ENCODE measurements at regions not wholly inside any gene's neighbourhood (a gene's known extent, or its start where the extent isn't known, plus 50 kb on each side); places are given as distances from the start of the nearest gene placed in this dataset.

GRCh38 chr10:4070184-4070583 is 285.2 kb upstream of the KLF6 start:
- no peak for TF ChIP-seq EZH2phosphoT487 (IDR thresholded peaks at IDR 0.05; ENCODE audit: low read depth, severe bottlenecking, unreplicated experiment)
- no peak for TF ChIP-seq CTCF (IDR thresholded peaks at IDR 0.05; ENCODE audit: poor library complexity)
- no peak for TF ChIP-seq EZH2 (IDR thresholded peaks at IDR 0.05; ENCODE audit: borderline replicate concordance)

GRCh38 chr10:4069491-4069890 is 284.5 kb upstream of the KLF6 start:
- Histone ChIP-seq H3K36me3 (replicated peaks; ENCODE audit: insufficient read depth, low read depth) (no peaks in the 10 kb centered on the region), H3K4me2 (no peak overlapping the region), H3K27ac (peak overlapping the region; percentile 28), H3K79me2 (no peaks in the 10 kb centered on the region), H3K9me3 (ENCODE audit: low read depth) (no peaks in the 10 kb centered on the region), H2AFZ (no peak overlapping the region), H3K27me3 (no peaks in the 10 kb centered on the region), H3K4me1 (ENCODE audit: insufficient read depth) (peaks cover 19% of the 10 kb centered on the region), H3K9me2 (replicated peaks; ENCODE audit: insufficient read depth) (no peaks in the 10 kb centered on the region), H4K20me1 (ENCODE audit: insufficient read depth, poor library complexity, severe bottlenecking) (no peaks in the 10 kb centered on the region), H3K4me3 (no peak overlapping the region)
- TF ChIP-seq EZH2phosphoT487 (IDR thresholded peaks at IDR 0.05; ENCODE audit: low read depth, severe bottlenecking, unreplicated experiment) (no peak), EZH2 (IDR thresholded peaks at IDR 0.05; ENCODE audit: borderline replicate concordance) (no peak), CTCF (IDR thresholded peaks at IDR 0.05; ENCODE audit: poor library complexity) (no peak)
- no peak for DNase-seq (ENCODE audit: low spot score)
- WGBS (ENCODE audit: low lambda C conversion rate, missing lambda C conversion rate) = 85% methylated on average over 3 of the region's 3 CpGs

More at GRCh38 chr10:4070184-4070583, 285.2 kb upstream of the KLF6 start:
- Histone ChIP-seq H3K9me3 (ENCODE audit: low read depth) (no peaks in the 10 kb centered on the region), H2AFZ (no peak overlapping the region), H3K4me3 (no peak overlapping the region), H3K27me3 (no peaks in the 10 kb centered on the region), H3K79me2 (no peaks in the 10 kb centered on the region), H3K27ac (peak overlapping the region; percentile 28), H4K20me1 (ENCODE audit: insufficient read depth, poor library complexity, severe bottlenecking) (no peaks in the 10 kb centered on the region), H3K4me1 (ENCODE audit: insufficient read depth) (peaks cover 19% of the 10 kb centered on the region), H3K36me3 (replicated peaks; ENCODE audit: insufficient read depth, low read depth) (no peaks in the 10 kb centered on the region), H3K4me2 (no peak overlapping the region), H3K9me2 (replicated peaks; ENCODE audit: insufficient read depth) (no peaks in the 10 kb centered on the region)
- DNase-seq (ENCODE audit: low spot score) = no peak
- 45% methylated on average over 1 of the region's 1 CpG for WGBS (ENCODE audit: low lambda C conversion rate, missing lambda C conversion rate)

- DNase-seq (ENCODE audit: low spot score) = no peak
- Histone ChIP-seq H3K27ac (no peak overlapping the region), H3K4me2 (no peak overlapping the region)
These were observed 283.6 kb upstream of the KLF6 start for GRCh38 chr10:4068629-4069028.

More at GRCh38 chr10:4068629-4069028, 283.6 kb upstream of the KLF6 start:
- H2AFZ ChIP-seq = no peak overlapping the region
- H3K9me2 ChIP-seq (replicated peaks; ENCODE audit: insufficient read depth) = no peaks in the 10 kb centered on the region
- no peaks in the 10 kb centered on the region for H3K79me2 ChIP-seq
- WGBS (ENCODE audit: low lambda C conversion rate, missing lambda C conversion rate) = 72% methylated on average over 3 of the region's 3 CpGs
- H3K36me3 ChIP-seq (replicated peaks; ENCODE audit: insufficient read depth, low read depth) = no peaks in the 10 kb centered on the region
- H3K4me1 ChIP-seq (ENCODE audit: insufficient read depth) = peaks cover 19% of the 10 kb centered on the region
- no peak overlapping the region for H3K4me3 ChIP-seq
- no peaks in the 10 kb centered on the region for H4K20me1 ChIP-seq (ENCODE audit: insufficient read depth, poor library complexity, severe bottlenecking)
- H3K9me3 ChIP-seq (ENCODE audit: low read depth) = no peaks in the 10 kb centered on the region
- TF ChIP-seq EZH2phosphoT487 (IDR thresholded peaks at IDR 0.05; ENCODE audit: low read depth, severe bottlenecking, unreplicated experiment) (no peak), CTCF (IDR thresholded peaks at IDR 0.05; ENCODE audit: poor library complexity) (no peak), EZH2 (IDR thresholded peaks at IDR 0.05; ENCODE audit: borderline replicate concordance) (no peak)
- H3K27me3 ChIP-seq = no peaks in the 10 kb centered on the region
